ENCODE measurements at regions not wholly inside any gene's neighbourhood (a gene's known extent, or its start where the extent isn't known, plus 50 kb on each side); places are given as distances from the start of the nearest gene placed in this dataset.
"Not testable (repeated sequence)": the region's sequence is repeated elsewhere in the genome, so short reads cannot be mapped to it uniquely, and the experiment has no call there.

GRCh38 chr10:25820472-25820871 lies 113.6 kb upstream of the MYO3A start:
- H3K4me1 ChIP-seq, result no peaks in the 10 kb centered on the region
- TF ChIP-seq CTCF (IDR thresholded peaks at IDR 0.05), result no peak
- no peak for DNase-seq
- no peaks in the 10 kb centered on the region for H3K27me3 ChIP-seq
- no peaks in the 10 kb centered on the region for H3K9me3 ChIP-seq
- H3K27ac ChIP-seq, result no peak overlapping the region
- H3K36me3 ChIP-seq, result no peaks in the 10 kb centered on the region
- H3K9ac ChIP-seq (ENCODE audit: low read depth in 2 of 2, low read length in 2 of 2), result no peak overlapping the region
- intact Hi-C loops (cut with DNase I), result no loop called here
- no peak overlapping the region for H3K4me3 ChIP-seq

GRCh38 chr10:25820874-25821273 lies 113.2 kb upstream of the MYO3A start:
- intact Hi-C loops (cut with DNase I), result no loop called here
- H3K4me3 ChIP-seq, result no peak overlapping the region
- no peaks in the 10 kb centered on the region for H3K27me3 ChIP-seq
- no peaks in the 10 kb centered on the region for H3K9me3 ChIP-seq
- no peaks in the 10 kb centered on the region for H3K4me1 ChIP-seq
- H3K27ac ChIP-seq, result no peak overlapping the region
- no peaks in the 10 kb centered on the region for H3K36me3 ChIP-seq
- DNase-seq, result no peak
- no peak for TF ChIP-seq CTCF (IDR thresholded peaks at IDR 0.05)
- no peak overlapping the region for H3K9ac ChIP-seq (ENCODE audit: low read depth in 2 of 2, low read length in 2 of 2)

- Histone ChIP-seq H3K27me3 (no peaks in the 10 kb centered on the region), H3K4me1 (no peaks in the 10 kb centered on the region), H3K9ac (ENCODE audit: low read depth in 2 of 2, low read length in 2 of 2) (no peak overlapping the region), H3K36me3 (no peaks in the 10 kb centered on the region), H3K4me3 (no peak overlapping the region), H3K27ac (no peak overlapping the region), H3K9me3 (no peaks in the 10 kb centered on the region)
- no peak for DNase-seq
- intact Hi-C loops (cut with DNase I), result no loop called here
- no peak for TF ChIP-seq CTCF (IDR thresholded peaks at IDR 0.05)
Observed at GRCh38 chr10:25824050-25824449, 110.0 kb upstream of the MYO3A start.

GRCh38 chr10:25828475-25828874 lies 105.6 kb upstream of the MYO3A start:
- no peaks in the 10 kb centered on the region for H3K36me3 ChIP-seq
- no peak overlapping the region for H3K27ac ChIP-seq
- intact Hi-C loops (cut with DNase I), result no loop called here
- H3K27me3 ChIP-seq, result no peaks in the 10 kb centered on the region
- no peak for TF ChIP-seq CTCF (IDR thresholded peaks at IDR 0.05)
- H3K4me1 ChIP-seq, result no peaks in the 10 kb centered on the region
- H3K4me3 ChIP-seq, result no peak overlapping the region
- H3K9ac ChIP-seq (ENCODE audit: low read depth in 2 of 2, low read length in 2 of 2), result no peak overlapping the region
- H3K9me3 ChIP-seq, result no peaks in the 10 kb centered on the region
- no peak for DNase-seq

- TF ChIP-seq CTCF (IDR thresholded peaks at IDR 0.05), result no peak
- Histone ChIP-seq H3K9me3 (no peaks in the 10 kb centered on the region), H3K36me3 (no peaks in the 10 kb centered on the region), H3K27me3 (no peaks in the 10 kb centered on the region), H3K9ac (ENCODE audit: low read depth in 2 of 2, low read length in 2 of 2) (no peak overlapping the region), H3K27ac (no peak overlapping the region), H3K4me3 (no peak overlapping the region), H3K4me1 (no peaks in the 10 kb centered on the region)
- no peak for DNase-seq
- intact Hi-C loops (cut with DNase I), result no loop called here
Observed at GRCh38 chr10:25831080-25831479, 102.9 kb upstream of the MYO3A start.

- no peaks in the 10 kb centered on the region for H3K9me3 ChIP-seq
- no peak for TF ChIP-seq CTCF (IDR thresholded peaks at IDR 0.05)
Observed at GRCh38 chr10:25839683-25840082, 94.3 kb upstream of the MYO3A start.

GRCh38 chr10:25840875-25841274 lies 93.2 kb upstream of the MYO3A start:
- H3K9ac ChIP-seq (ENCODE audit: low read depth in 2 of 2, low read length in 2 of 2); H3K36me3 ChIP-seq; DNase-seq; H3K9me3 ChIP-seq; H3K4me1 ChIP-seq; H3K27ac ChIP-seq; H3K27me3 ChIP-seq; intact Hi-C loops (cut with DNase I); H3K4me3 ChIP-seq: not testable (repeated sequence)

More at GRCh38 chr10:25839683-25840082, 94.3 kb upstream of the MYO3A start:
- no peak for DNase-seq
- intact Hi-C loops (cut with DNase I), result no loop called here
- Histone ChIP-seq H3K27ac (no peak overlapping the region), H3K36me3 (no peaks in the 10 kb centered on the region), H3K9ac (ENCODE audit: low read depth in 2 of 2, low read length in 2 of 2) (no peak overlapping the region), H3K4me1 (no peaks in the 10 kb centered on the region), H3K4me3 (no peak overlapping the region), H3K27me3 (no peaks in the 10 kb centered on the region)
